Upper lobe of left lung (tissue), 4 donors: ENCODE measurements at regions not wholly inside any gene's neighbourhood (a gene's known extent, or its start where the extent isn't known, plus 50 kb on each side); places are given as distances from the start of the nearest gene placed in this dataset.

Source experiments
- POLR2A ChIP-seq, 4 donors: fragments of 450-650 bp; IDR thresholded peaks; one replicate each; pipeline ENCODE4 v1.5.1; 2016 to 2017; ENCODE audit warnings: antibody characterized with exemption in 4 of 4, mild to moderate bottlenecking in 2 of 4
- TF ChIP-seq, protein P1 (sequence below), 6 experiments: fragments of 450-650 bp in 4 of 6; fragments of 200-600 bp in 2 of 6; sonication (generic) in 2 of 6; IDR thresholded peaks; one replicate each; pipeline ENCODE4 v1.5.1; 2016 to 2019; ENCODE audit warnings: antibody characterized with exemption in 6 of 6

DNA sequence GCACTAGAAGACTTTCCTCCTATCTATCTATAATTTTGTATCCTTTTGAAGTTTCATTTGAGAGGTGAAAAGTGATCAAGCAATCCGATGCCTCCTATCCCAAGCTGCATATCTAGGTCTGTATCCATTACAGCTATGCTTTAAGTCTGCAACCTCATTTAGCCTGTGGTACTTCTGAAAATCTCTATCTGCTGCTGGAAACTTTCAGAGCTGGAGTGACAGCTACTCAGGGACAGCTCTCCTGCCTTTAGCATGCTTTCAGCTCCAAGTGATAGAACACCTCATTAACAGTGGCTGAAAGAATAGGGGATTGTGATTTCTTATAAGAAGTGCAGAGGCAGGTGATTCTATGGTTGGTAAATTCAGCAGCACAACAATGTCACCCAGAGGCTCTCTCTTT is 1153.5 kb downstream of the AACS start:
- TF ChIP-seq, protein P1, sequence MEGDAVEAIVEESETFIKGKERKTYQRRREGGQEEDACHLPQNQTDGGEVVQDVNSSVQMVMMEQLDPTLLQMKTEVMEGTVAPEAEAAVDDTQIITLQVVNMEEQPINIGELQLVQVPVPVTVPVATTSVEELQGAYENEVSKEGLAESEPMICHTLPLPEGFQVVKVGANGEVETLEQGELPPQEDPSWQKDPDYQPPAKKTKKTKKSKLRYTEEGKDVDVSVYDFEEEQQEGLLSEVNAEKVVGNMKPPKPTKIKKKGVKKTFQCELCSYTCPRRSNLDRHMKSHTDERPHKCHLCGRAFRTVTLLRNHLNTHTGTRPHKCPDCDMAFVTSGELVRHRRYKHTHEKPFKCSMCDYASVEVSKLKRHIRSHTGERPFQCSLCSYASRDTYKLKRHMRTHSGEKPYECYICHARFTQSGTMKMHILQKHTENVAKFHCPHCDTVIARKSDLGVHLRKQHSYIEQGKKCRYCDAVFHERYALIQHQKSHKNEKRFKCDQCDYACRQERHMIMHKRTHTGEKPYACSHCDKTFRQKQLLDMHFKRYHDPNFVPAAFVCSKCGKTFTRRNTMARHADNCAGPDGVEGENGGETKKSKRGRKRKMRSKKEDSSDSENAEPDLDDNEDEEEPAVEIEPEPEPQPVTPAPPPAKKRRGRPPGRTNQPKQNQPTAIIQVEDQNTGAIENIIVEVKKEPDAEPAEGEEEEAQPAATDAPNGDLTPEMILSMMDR (IDR thresholded peaks at IDR 0.05) = no peak
- TF ChIP-seq POLR2A (IDR thresholded peaks at IDR 0.05) = no peak
